ENCODE measurements at regions not wholly inside any gene's neighbourhood (a gene's known extent, or its start where the extent isn't known, plus 50 kb on each side); places are given as distances from the start of the nearest gene placed in this dataset.

DNA sequence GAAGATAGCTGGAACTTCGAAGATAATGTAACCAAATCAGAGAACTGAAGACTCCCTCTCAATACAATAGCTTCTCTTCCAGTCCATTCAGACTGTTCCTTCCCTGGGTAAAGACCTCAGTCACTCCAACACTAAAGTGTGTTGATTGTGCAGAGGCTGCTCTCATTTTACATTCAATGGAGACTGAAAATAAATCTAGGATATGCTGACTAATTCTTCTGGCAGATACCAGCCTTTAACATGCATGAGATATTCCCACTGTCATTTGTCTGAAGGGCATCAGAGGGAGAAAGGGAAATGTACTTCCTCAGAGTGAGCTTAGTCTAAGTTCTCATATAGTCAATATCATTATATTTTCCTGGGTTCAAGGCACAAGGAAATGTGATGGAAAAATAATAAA is 166.4 kb upstream of the IRAK1BP1 start:
- H3K36me3 ChIP-seq (replicated peaks in 1 of 2; ENCODE audit: control insufficient read depth in 1 of 2, insufficient read depth in 2 of 2, low read length in 2 of 2): no peaks in the 10 kb centered on the region
- H3K27ac ChIP-seq (ENCODE audit: extremely low read length, insufficient read depth, low read length): no peak overlapping the region
- no peaks in the 10 kb centered on the region for H3K79me2 ChIP-seq (ENCODE audit: insufficient read depth, low read length)
- FAIRE-seq (no peak), DNase-seq (ENCODE audit: low spot score) (no peak), ATAC-seq (no peak)
- 0% methylated on average over 1 of the region's 1 CpG for WGBS (ENCODE audit: low lambda C conversion rate)
- H3K4me3 ChIP-seq (replicated peaks in 1 of 3; ENCODE audit: insufficient read depth in 1 of 3, low read depth in 2 of 3, low read length in 3 of 3): no peak overlapping the region
- no peak overlapping the region for H3K4me2 ChIP-seq (ENCODE audit: low read depth, low read length)
- no peak overlapping the region for H3K9ac ChIP-seq (ENCODE audit: insufficient read depth, low read depth, low read length)
- no peaks in the 10 kb centered on the region for H3K4me1 ChIP-seq (ENCODE audit: insufficient read depth, low read length)
- BruUV-seq (replicated peaks): no TSS peak
- no peaks in the 10 kb centered on the region for H4K20me1 ChIP-seq (ENCODE audit: insufficient read depth, low read length)
- no peak overlapping the region for H2AFZ ChIP-seq (ENCODE audit: low read length)
- ChIA-PET CTCF (ENCODE audit: low intra/inter-chr PET ratio, low total read pairs) (no interaction called here), POLR2A (no interaction called here)
- in situ Hi-C loops (cut with HindIII; ENCODE audit: extremely low pct_ligation_motif_present, low pct_unique_long_range_greater_than_20kb) (no loop called here), intact Hi-C loops (cut with micrococcal nuclease; ENCODE audit: unreplicated experiment) (no loop called here)
- no peaks in the 10 kb centered on the region for H3K27me3 ChIP-seq (ENCODE audit: control insufficient read depth in 1 of 2, insufficient read depth in 2 of 2, low read length in 2 of 2)
- H3K9me3 ChIP-seq (ENCODE audit: low read length): no peaks in the 10 kb centered on the region
- TF ChIP-seq BHLHE40 (IDR thresholded peaks at IDR 0.05; ENCODE audit: low read length) (no peak), JUNB (CRISPR knock-in tag; IDR thresholded peaks at IDR 0.05; ENCODE audit: borderline replicate concordance) (no peak), ATF7 (IDR thresholded peaks at IDR 0.05) (no peak), ATF7 (CRISPR knock-in tag; IDR thresholded peaks at IDR 0.05) (no peak), MIER2 (CRISPR knock-in tag; IDR thresholded peaks at IDR 0.05) (no peak), ZNF546 (CRISPR knock-in tag; conservative IDR thresholded peaks at IDR 0.05) (no peak), ETS1 (CRISPR knock-in tag; IDR thresholded peaks at IDR 0.05) (no peak), SMARCC2 (IDR thresholded peaks at IDR 0.05) (no peak), ZNF644 (CRISPR knock-in tag; IDR thresholded peaks at IDR 0.05; ENCODE audit: low read depth) (no peak), NCOA5 (CRISPR knock-in tag; IDR thresholded peaks at IDR 0.05) (no peak), HES4 (CRISPR knock-in tag; IDR thresholded peaks at IDR 0.05; ENCODE audit: borderline replicate concordance) (no peak), ARID5B (CRISPR knock-in tag; IDR thresholded peaks at IDR 0.05) (no peak), ZNF562 (CRISPR knock-in tag; IDR thresholded peaks at IDR 0.05; ENCODE audit: borderline replicate concordance) (no peak), ZNF431 (CRISPR knock-in tag; IDR thresholded peaks at IDR 0.05; ENCODE audit: borderline replicate concordance, low read depth) (no peak), ZFP41 (CRISPR knock-in tag; IDR thresholded peaks at IDR 0.05; ENCODE audit: borderline replicate concordance) (no peak), HMG20B (CRISPR knock-in tag; conservative IDR thresholded peaks at IDR 0.05) (no peak)
- TF ChIP-seq, protein P1, sequence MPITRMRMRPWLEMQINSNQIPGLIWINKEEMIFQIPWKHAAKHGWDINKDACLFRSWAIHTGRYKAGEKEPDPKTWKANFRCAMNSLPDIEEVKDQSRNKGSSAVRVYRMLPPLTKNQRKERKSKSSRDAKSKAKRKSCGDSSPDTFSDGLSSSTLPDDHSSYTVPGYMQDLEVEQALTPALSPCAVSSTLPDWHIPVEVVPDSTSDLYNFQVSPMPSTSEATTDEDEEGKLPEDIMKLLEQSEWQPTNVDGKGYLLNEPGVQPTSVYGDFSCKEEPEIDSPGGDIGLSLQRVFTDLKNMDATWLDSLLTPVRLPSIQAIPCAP (CRISPR knock-in tag; IDR thresholded peaks at IDR 0.05; ENCODE audit: low read depth): no peak
- TF ChIP-seq, protein P2, sequence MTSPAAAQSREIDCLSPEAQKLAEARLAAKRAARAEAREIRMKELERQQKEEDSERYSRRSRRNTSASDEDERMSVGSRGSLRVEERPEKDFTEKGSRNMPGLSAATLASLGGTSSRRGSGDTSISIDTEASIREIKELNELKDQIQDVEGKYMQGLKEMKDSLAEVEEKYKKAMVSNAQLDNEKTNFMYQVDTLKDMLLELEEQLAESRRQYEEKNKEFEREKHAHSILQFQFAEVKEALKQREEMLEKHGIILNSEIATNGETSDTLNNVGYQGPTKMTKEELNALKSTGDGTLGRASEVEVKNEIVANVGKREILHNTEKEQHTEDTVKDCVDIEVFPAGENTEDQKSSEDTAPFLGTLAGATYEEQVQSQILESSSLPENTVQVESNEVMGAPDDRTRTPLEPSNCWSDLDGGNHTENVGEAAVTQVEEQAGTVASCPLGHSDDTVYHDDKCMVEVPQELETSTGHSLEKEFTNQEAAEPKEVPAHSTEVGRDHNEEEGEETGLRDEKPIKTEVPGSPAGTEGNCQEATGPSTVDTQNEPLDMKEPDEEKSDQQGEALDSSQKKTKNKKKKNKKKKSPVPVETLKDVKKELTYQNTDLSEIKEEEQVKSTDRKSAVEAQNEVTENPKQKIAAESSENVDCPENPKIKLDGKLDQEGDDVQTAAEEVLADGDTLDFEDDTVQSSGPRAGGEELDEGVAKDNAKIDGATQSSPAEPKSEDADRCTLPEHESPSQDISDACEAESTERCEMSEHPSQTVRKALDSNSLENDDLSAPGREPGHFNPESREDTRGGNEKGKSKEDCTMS (CRISPR knock-in tag; conservative IDR thresholded peaks at IDR 0.05): no peak
